HepG2 (cell line): ENCODE measurements at regions not wholly inside any gene's neighbourhood (a gene's known extent, or its start where the extent isn't known, plus 50 kb on each side); places are given as distances from the start of the nearest gene placed in this dataset.

Experiments
- JUN ChIP-seq: sonication (generic); formaldehyde crosslinking; IDR thresholded peaks from 2 replicates; pipeline ENCODE4 v1.4.0; 2020; ENCODE audit warnings: mild to moderate bottlenecking, missing genetic modification reagents
- RAD21 ChIP-seq: fragments of 450-650 bp; formaldehyde crosslinking; IDR thresholded peaks from 2 replicates; pipeline ENCODE4 v1.5.0; 2020; ENCODE audit warnings: mild to moderate bottlenecking
- ZNF879 ChIP-seq: sonication (generic); formaldehyde crosslinking; IDR thresholded peaks from 2 replicates; pipeline ENCODE4 v1.8.1; 2023; ENCODE audit warnings: missing genetic modification reagents
- TF ChIP-seq, protein P1 (sequence below): sonication (generic); formaldehyde crosslinking; conservative IDR thresholded peaks from 2 replicates; pipeline ENCODE4 v1.8.0; 2022; ENCODE audit warnings: mild to moderate bottlenecking, moderate library complexity, missing genetic modification reagents

DNA sequence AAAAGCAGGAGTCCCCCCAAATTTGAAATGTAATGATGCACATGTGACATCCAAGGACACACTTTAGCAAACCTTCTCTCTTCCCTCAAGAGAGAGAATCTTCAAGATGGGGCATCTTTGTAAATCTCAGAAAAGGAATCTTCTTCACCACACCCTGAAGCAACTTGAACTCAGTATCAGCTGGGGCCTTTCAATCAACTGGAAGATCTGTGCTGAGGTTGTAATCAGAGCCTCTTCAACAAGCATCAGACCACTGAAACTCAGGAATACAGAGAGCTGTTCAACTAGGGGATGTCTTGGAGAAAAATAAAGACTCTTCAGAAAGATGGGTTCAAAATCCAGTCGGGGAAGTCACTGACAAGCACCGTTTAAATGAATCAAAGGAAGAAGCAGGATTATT lies 92.5 kb upstream of the CAMK1G start:
- TF ChIP-seq, protein P1, sequence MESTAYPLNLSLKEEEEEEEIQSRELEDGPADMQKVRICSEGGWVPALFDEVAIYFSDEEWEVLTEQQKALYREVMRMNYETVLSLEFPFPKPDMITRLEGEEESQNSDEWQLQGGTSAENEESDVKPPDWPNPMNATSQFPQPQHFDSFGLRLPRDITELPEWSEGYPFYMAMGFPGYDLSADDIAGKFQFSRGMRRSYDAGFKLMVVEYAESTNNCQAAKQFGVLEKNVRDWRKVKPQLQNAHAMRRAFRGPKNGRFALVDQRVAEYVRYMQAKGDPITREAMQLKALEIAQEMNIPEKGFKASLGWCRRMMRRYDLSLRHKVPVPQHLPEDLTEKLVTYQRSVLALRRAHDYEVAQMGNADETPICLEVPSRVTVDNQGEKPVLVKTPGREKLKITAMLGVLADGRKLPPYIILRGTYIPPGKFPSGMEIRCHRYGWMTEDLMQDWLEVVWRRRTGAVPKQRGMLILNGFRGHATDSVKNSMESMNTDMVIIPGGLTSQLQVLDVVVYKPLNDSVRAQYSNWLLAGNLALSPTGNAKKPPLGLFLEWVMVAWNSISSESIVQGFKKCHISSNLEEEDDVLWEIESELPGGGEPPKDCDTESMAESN (CRISPR knock-in tag), result no peak
- no peak for TF ChIP-seq ZNF879
- TF ChIP-seq RAD21 (CRISPR knock-in tag), result no peak
- TF ChIP-seq JUN (CRISPR knock-in tag), result no peak
